Heart left ventricle (tissue), 16 donors: ENCODE measurements at regions not wholly inside any gene's neighbourhood (a gene's known extent, or its start where the extent isn't known, plus 50 kb on each side); places are given as distances from the start of the nearest gene placed in this dataset.

Source experiments
- ATAC-seq, 4 donors: fragments of 200-7000 bp; cut with Tn5 transposase; one replicate each; pipeline ENCODE4 v1.9.1; 2020 to 2022; ENCODE audit warnings: moderate library complexity in 4 of 4, mild to moderate bottlenecking in 3 of 4, moderate number of reproducible peaks in 1 of 4
- DNase-seq, 5 donors: peaks; one replicate each; pipeline ENCODE4 v3.0.0-alpha.2; 2020
- H3K27ac ChIP-seq, 12 donors: fragments of 200-600 bp; sonication (generic) in 4 of 12; one replicate each; pipeline versions ENCODE4 v1.5.0 to v1.8.0; 2016 to 2022; ENCODE audit warnings: mild to moderate bottlenecking in 2 of 12
- H3K27me3 ChIP-seq, 9 donors: fragments of 200-600 bp; sonication (generic) in 2 of 9; one replicate each; pipeline versions ENCODE4 v1.5.1 to v1.8.0; 2016 to 2022; ENCODE audit warnings: mild to moderate bottlenecking in 3 of 9
- H3K36me3 ChIP-seq, 9 donors: fragments of 200-600 bp; sonication (generic) in 2 of 9; one replicate each; pipeline versions ENCODE4 v1.5.0 to v1.8.0; 2018 to 2022; ENCODE audit warnings: mild to moderate bottlenecking in 2 of 9
- H3K4me1 ChIP-seq, 12 donors: fragments of 200-600 bp; sonication (generic) in 4 of 12; one replicate each; pipeline versions ENCODE4 v1.5.0 to v1.8.0; 2016 to 2022; ENCODE audit warnings: mild to moderate bottlenecking in 3 of 12
- H3K4me3 ChIP-seq, 12 donors: fragments of 200-600 bp; sonication (generic) in 4 of 12; one replicate each; pipeline versions ENCODE4 v1.5.0 to v1.8.0; 2017 to 2022; ENCODE audit warnings: mild to moderate bottlenecking in 9 of 12, moderate library complexity in 4 of 12
- H3K9me3 ChIP-seq, 12 donors: fragments of 200-600 bp; sonication (generic) in 4 of 12; one replicate each; pipeline versions ENCODE4 v1.5.0 to v1.8.0; 2016 to 2022; ENCODE audit warnings: mild to moderate bottlenecking in 1 of 12
- CTCF ChIP-seq, 12 donors: fragments of 200-600 bp; sonication (generic) in 4 of 12; IDR thresholded peaks; one replicate each; pipeline versions ENCODE4 v1.5.0 to v1.8.0; 2018 to 2022; ENCODE audit warnings: antibody characterized with exemption in 12 of 12, mild to moderate bottlenecking in 5 of 12
- POLR2A ChIP-seq, 2 donors: fragments of 450-650 bp; IDR thresholded peaks; one replicate each; pipeline ENCODE4 v1.6.1; 2017; ENCODE audit warnings: antibody characterized with exemption in 2 of 2, mild to moderate bottlenecking in 2 of 2, moderate library complexity in 2 of 2
- WGBS, 4 donors: extraction: QIAGEN DNeasy Blood & Tissue Kit in 2 of 4; methylation state at CpG; one replicate each; pipeline versions ENCODE4 v1.1.5 to v1.1.7; 2013 to 2018; 5-methylcytosine and 5-hydroxymethylcytosine counted together
- intact Hi-C, 10 donors: fragments of 100-400 bp; cut with DNase I; formaldehyde crosslinking; loops; one replicate each; pipeline versions ENCODE4 v1.11.1 to v1.14.2; 2022
- donor health status: ischemic (EF 13 %, LVEDD 7.1; RV severe dilation, severe dysfunction).
- donor health status: healthy with polysubstance abuse.
- donor health status: DM: no; HTN: yes; CAD: no.
- donor health status: DM: no; HTN: no; CAD: no.
- donor health status: ischemic (EF 25% LVEDD 6.9; RV normal size, moderate dysfunction).
- donor health status: ischemic (EF 25% LVEDD 5.7; RV mildly dilated, moderate dysfunction).
- donor health status: healthy.
- donor health status: DM: yes; HTN: yes; CAD: no.
- donor health status: ischemic (EF 35%, LVEDD 5.7; RV mildly dilated, moderate dysfunction).
- donor health status: nonischemic (EF 11% LVEDD 7.7; RV severe dilation, severe dysfunction).
- donor health status: DM: yes; HTN: yes; CAD: no.
- donor health status: PGD.
- donor health status: ischemic (EF 29% LVEDD 5.4; RV normal size, mild dysfunction).
- donor health status: nonischemic (EF 23%, LVEDD 6.1; RV moderate dilation, normal function).

- TF ChIP-seq POLR2A (IDR thresholded peaks at IDR 0.05) = no peak
- intact Hi-C loops = no loop called here
- Histone ChIP-seq H3K4me3 (no peak overlapping the region), H3K36me3 (no peaks in the 10 kb centered on the region), H3K27ac (no peak overlapping the region), H3K27me3 (no peaks in the 10 kb centered on the region), H3K9me3 (peaks cover 0 to 5% (median 0%) of the 10 kb centered on the region in 12 donors), H3K4me1 (no peaks in the 10 kb centered on the region)
- ATAC-seq = no peak
- no peak for DNase-seq
Measured at GRCh38 chr5:28788954-28789353, 1750.6 kb upstream of the CDH9 start.

- no peaks in the 10 kb centered on the region for H3K27me3 ChIP-seq
- TF ChIP-seq POLR2A (IDR thresholded peaks at IDR 0.05) (no peak), CTCF (IDR thresholded peaks at IDR 0.05) (no peak)
- H3K27ac ChIP-seq = no peak overlapping the region
- 88 to 92% (median 90%) methylated on average over 1 of the region's 1 CpG for WGBS, 4 donors
- intact Hi-C loops = no loop called here
- ATAC-seq (no peak), DNase-seq (no peak)
- H3K4me1 ChIP-seq = no peaks in the 10 kb centered on the region
- H3K9me3 ChIP-seq = peaks cover 0 to 18% (median 0%) of the 10 kb centered on the region in 12 donors
- H3K36me3 ChIP-seq = no peaks in the 10 kb centered on the region
- H3K4me3 ChIP-seq = no peak overlapping the region
Measured at GRCh38 chr5:28780083-28780692, 1741.8 kb upstream of the CDH9 start.

GRCh38 chr5:28779161-28779754, 1740.9 kb upstream of the CDH9 start:
- intact Hi-C loops = no loop called here
- H3K27ac ChIP-seq = no peak overlapping the region
- DNase-seq (no peak), ATAC-seq (no peak)
- H3K36me3 ChIP-seq = no peaks in the 10 kb centered on the region
- no peaks in the 10 kb centered on the region for H3K27me3 ChIP-seq
- H3K4me1 ChIP-seq = no peaks in the 10 kb centered on the region
- H3K4me3 ChIP-seq = no peak overlapping the region
- no peak for TF ChIP-seq CTCF (IDR thresholded peaks at IDR 0.05)
- TF ChIP-seq POLR2A (IDR thresholded peaks at IDR 0.05) = no peak
- H3K9me3 ChIP-seq = peaks cover 0 to 14% (median 0%) of the 10 kb centered on the region in 12 donors

- no peak overlapping the region for H3K27ac ChIP-seq
- peaks cover 0 to 2% (median 0%) of the 10 kb centered on the region in 12 donors for H3K9me3 ChIP-seq
- TF ChIP-seq CTCF (IDR thresholded peaks at IDR 0.05) = no peak
- TF ChIP-seq POLR2A (IDR thresholded peaks at IDR 0.05) = no peak
- ATAC-seq = no peak
- 74 to 80% (median 79%) methylated on average over 4 of the region's 4 CpGs for WGBS, 4 donors
- no peaks in the 10 kb centered on the region for H3K27me3 ChIP-seq
- no peaks in the 10 kb centered on the region for H3K4me1 ChIP-seq
- intact Hi-C loops = no loop called here
- no peak overlapping the region for H3K4me3 ChIP-seq
- no peaks in the 10 kb centered on the region for H3K36me3 ChIP-seq
- DNase-seq = no peak
Measured at GRCh38 chr5:28770307-28770706, 1731.9 kb upstream of the CDH9 start.
